Progenitor cell of endocrine pancreas (in vitro differentiated cells): ENCODE measurements at regions not wholly inside any gene's neighbourhood (a gene's known extent, or its start where the extent isn't known, plus 50 kb on each side); places are given as distances from the start of the nearest gene placed in this dataset.

Experiments
- DNase-seq: peaks from one replicate; pipeline ENCODE4 v3.0.0; 2021; ENCODE audit warnings: low spot score; ENCODE audit not compliant: unreplicated experiment
- H3K27ac Mint-ChIP-seq: 2 replicates; pipeline ENCODE4 v1.8.0; 2021; ENCODE audit warnings: mild to moderate bottlenecking, moderate library complexity, mixed read lengths
- H3K27me3 Mint-ChIP-seq: 2 replicates; pipeline ENCODE4 v1.8.0; 2021; ENCODE audit warnings: mixed read lengths
- H3K36me3 Mint-ChIP-seq: 2 replicates; pipeline ENCODE4 v1.8.0; 2022; ENCODE audit warnings: mixed read lengths; ENCODE audit not compliant: insufficient read depth
- H3K4me1 Mint-ChIP-seq: 2 replicates; pipeline ENCODE4 v1.8.0; 2021; ENCODE audit warnings: low read depth, mixed read lengths
- H3K4me3 Mint-ChIP-seq: 2 replicates; pipeline ENCODE4 v1.8.0; 2021; ENCODE audit warnings: low read depth, mild to moderate bottlenecking, moderate library complexity, mixed read lengths
- H3K9me3 Mint-ChIP-seq: 2 replicates; pipeline ENCODE4 v1.8.0; 2021; ENCODE audit warnings: low read depth, mixed read lengths
- TF ChIP-seq, protein P1 (sequence below): fragments of 200-600 bp; sonication (generic); IDR thresholded peaks from one replicate; pipeline ENCODE4 v1.5.0; 2021; ENCODE audit warnings: antibody characterized with exemption, mild to moderate bottlenecking; ENCODE audit not compliant: unreplicated experiment

DNA sequence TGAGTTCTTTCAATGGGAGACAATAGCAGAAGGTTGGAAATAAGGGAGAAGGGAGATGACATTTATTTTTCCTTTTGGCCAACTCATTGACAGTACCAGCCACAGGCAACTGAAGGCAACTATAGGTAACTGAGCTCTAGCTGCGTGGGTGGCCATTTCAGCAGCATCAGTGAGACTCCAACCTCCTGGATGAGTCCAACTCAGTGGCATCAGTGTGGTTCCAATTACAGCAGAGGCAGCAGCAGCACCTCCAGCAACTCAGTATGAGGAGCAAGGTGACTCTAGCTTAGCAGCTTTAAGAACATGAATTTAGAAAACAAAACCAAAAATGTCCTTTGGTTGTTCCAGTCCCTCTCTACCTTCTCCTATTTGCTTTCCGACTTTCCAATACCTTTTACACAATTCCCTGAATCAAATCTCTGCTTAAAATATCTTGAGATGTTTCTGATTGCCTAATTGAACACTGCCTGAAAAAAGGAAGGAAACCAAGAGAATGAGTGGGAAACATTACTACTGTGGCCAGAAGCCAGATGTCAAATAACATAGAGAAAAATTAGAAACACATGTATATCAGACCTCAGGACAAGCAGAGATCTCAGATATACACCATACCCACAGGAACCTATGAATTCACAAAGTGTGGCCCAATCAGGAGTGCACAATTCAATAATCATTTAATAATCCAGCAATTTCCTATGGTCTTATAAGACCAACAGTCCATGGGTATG, 166.5 kb upstream of the RORB start:
- H3K9me3 Mint-ChIP-seq: no peaks in the 10 kb centered on the region
- H3K27me3 Mint-ChIP-seq: no peaks in the 10 kb centered on the region
- no peak overlapping the region for H3K27ac Mint-ChIP-seq
- DNase-seq: no peak
- no peak overlapping the region for H3K4me3 Mint-ChIP-seq
- H3K4me1 Mint-ChIP-seq: no peaks in the 10 kb centered on the region
- no peaks in the 10 kb centered on the region for H3K36me3 Mint-ChIP-seq
- TF ChIP-seq, protein P1, sequence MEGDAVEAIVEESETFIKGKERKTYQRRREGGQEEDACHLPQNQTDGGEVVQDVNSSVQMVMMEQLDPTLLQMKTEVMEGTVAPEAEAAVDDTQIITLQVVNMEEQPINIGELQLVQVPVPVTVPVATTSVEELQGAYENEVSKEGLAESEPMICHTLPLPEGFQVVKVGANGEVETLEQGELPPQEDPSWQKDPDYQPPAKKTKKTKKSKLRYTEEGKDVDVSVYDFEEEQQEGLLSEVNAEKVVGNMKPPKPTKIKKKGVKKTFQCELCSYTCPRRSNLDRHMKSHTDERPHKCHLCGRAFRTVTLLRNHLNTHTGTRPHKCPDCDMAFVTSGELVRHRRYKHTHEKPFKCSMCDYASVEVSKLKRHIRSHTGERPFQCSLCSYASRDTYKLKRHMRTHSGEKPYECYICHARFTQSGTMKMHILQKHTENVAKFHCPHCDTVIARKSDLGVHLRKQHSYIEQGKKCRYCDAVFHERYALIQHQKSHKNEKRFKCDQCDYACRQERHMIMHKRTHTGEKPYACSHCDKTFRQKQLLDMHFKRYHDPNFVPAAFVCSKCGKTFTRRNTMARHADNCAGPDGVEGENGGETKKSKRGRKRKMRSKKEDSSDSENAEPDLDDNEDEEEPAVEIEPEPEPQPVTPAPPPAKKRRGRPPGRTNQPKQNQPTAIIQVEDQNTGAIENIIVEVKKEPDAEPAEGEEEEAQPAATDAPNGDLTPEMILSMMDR: no peak

DNA sequence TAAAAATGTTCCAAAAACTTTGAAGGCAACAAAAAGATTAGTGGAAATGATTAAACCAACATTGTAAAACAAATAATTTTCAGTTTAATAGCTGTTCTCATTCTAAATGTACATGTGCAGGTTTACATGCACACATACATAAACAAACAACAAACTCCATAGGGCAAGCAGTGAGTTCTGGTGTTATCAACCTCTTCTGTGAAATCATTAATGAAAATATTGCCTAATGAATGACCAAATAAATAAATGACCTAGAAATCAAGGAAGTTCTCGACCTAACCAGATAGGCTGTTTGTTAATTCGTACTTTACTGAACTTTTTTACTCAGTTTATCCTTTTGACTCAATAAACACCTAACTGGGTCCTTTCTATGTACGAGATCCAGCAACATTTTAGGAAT, 165.5 kb upstream of the RORB start:
- no peak overlapping the region for H3K27ac Mint-ChIP-seq
- H3K36me3 Mint-ChIP-seq: no peaks in the 10 kb centered on the region
- H3K4me3 Mint-ChIP-seq: no peak overlapping the region
- H3K9me3 Mint-ChIP-seq: no peaks in the 10 kb centered on the region
- DNase-seq: no peak
- H3K27me3 Mint-ChIP-seq: no peaks in the 10 kb centered on the region
- TF ChIP-seq, protein P1: no peak
- H3K4me1 Mint-ChIP-seq: no peaks in the 10 kb centered on the region

DNA sequence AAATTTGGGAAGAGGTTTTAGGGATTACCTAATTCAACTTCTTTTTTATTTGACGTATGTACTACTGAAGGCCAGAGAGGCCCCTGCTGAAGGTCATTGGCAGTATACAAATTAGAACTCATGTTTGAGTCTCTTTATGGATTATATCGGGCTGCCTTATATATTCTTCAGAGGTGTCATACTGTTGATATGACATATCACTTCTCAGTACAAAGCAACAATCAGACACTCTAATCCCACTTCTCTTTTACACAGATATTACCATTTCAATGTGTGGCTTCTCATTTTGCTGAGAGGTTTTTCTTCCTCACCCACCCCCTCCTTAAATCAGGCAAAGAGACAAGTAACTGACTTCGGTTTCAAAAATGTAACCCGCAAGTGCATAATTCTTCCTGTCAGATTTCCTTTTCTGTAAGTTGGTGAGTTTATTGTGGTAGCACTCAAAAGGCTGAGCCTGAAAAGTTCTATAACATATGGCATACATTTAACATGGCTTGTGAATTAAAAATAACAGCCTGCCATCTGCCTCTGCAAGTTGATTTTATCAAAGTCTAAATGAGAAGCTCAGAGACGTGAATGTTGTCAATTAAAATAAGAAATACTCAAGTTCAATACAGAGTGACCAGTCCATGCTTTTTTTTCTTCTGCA, 163.6 kb upstream of the RORB start:
- Mint-ChIP-seq H3K36me3 (no peaks in the 10 kb centered on the region), H3K4me1 (no peaks in the 10 kb centered on the region), H3K27me3 (no peaks in the 10 kb centered on the region), H3K27ac (no peak overlapping the region), H3K4me3 (no peak overlapping the region), H3K9me3 (no peaks in the 10 kb centered on the region)
- no peak for DNase-seq
- TF ChIP-seq, protein P1: no peak

DNA sequence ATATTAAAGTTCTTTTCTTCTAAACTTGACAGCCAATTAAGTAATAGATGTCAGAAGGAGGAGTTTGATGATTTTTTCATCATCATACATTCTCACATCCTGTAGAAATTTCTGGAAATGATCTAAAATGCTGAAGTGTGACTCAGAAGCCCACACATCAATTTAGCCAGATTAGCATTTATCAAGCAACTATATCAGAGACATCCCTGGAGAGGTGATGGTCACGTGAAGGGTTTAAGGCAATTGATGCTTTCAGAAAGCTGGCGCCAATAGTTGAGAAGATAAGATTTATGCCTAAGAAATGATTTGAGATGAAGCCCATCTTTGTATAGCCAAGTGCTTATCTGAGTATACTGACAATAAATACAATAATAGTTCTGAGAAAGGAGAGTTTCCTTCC, 162.9 kb upstream of the RORB start:
- Mint-ChIP-seq H3K36me3 (no peaks in the 10 kb centered on the region), H3K9me3 (no peaks in the 10 kb centered on the region), H3K27me3 (no peaks in the 10 kb centered on the region), H3K4me1 (no peaks in the 10 kb centered on the region), H3K4me3 (no peak overlapping the region), H3K27ac (no peak overlapping the region)
- DNase-seq: no peak
- TF ChIP-seq, protein P1: no peak

DNA sequence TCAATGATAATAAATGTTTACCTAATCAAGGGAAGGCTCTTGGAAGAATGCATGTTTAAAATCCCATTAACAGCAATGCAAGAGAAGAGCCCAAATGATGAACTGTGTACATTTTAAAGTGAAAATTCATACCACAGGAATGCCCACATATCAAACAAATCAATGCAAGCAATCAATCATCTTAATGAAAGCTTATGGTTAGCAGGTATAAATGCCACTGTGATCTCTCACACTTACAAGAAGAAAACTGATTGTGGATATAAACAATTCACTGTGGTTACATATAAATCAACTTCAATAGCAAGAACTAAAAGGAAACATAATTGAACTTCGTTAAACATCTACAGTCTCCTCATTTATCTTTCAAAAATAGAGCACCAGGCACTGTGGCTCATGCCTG, 161.0 kb upstream of the RORB start:
- Mint-ChIP-seq H3K4me1 (no peaks in the 10 kb centered on the region), H3K4me3 (no peak overlapping the region), H3K36me3 (no peaks in the 10 kb centered on the region), H3K27ac (no peak overlapping the region), H3K27me3 (no peaks in the 10 kb centered on the region), H3K9me3 (peaks cover 6% of the 10 kb centered on the region)
- no peak for DNase-seq
- TF ChIP-seq, protein P1: no peak
